ENCODE measurements at regions not wholly inside any gene's neighbourhood (a gene's known extent, or its start where the extent isn't known, plus 50 kb on each side); places are given as distances from the start of the nearest gene placed in this dataset.
A peak's percentile ranks its signal among the peaks of the same experiment; 100 is the strongest.
"Not testable (repeated sequence)": the region's sequence is repeated elsewhere in the genome, so short reads cannot be mapped to it uniquely, and the experiment has no call there.

DNA sequence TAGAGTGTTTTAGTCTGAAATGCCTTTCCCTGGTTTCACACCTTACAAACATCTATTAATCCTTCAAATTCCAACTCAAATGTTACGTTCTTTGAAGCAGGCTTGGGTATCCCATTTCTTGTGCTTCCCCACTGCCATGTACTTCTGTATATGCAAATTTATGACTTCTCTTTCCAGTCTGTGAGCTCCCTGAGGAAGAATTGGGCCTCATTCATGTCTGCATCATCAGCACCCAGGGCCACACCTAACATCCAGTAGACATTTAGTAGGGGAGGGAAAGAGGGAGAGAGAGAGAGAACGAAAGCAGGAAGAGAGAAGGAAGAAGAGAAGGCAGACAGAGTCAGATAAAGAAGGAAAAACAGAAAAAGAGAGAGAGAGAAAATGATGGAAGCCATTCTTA, 53.3 kb upstream of the KY start:
- no peak for DNase-seq

GRCh38 chr3:134704556-134704955, 53.7 kb upstream of the KY start:
- DNase-seq = peak; percentile 4

DNA sequence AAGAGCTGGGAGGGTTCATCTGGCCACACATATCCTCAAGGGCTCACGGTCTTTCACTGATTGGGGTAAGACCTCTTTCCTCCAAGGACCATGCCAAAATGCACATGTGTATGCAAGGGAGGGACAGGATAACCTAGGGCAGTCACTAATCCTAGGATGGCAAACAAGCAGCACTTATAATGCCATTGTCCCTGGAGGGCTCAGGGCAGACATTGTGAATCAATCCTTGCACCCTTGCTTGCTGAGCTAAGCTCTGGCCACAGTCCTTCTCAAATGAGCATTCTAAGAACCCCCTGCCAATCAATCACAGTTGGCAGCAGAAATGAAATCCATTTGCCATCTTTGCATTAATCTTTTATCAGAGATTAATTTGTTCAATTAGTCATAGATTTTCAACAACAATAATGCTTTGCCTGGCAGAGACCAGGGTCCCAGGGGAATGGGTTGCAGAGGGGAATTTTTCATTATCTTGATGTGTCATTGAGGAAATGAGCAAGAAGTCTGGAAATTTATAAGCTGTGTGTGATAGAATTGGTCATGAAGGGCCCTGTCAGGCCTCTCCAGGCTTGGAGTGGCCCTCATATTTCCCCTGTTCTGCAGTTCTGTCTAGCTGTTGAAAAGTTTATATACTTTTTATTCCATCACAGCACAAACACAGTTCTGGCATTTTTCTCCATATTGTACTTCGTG, 57.2 kb upstream of the KY start:
- DNase-seq = no peak

DNA sequence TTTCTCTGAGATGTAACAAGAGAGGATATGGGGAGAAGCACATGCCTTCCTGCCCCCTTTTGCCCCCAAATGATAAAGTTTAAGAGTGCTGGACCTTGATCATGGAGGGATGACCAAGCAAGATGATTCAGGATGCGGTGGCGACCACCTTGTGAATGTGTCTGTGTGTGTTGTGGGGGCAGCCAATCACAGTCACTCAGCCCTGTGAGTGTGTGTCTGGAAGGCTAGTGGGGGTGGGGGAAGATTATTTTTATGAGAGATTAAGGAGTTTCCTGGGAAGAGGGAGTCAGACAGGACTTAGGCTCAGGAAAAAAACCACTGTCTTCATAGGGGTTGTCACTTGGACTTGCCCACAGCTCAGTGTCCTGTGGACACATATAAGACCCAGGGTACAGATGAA, 57.8 kb upstream of the KY start:
- no peak for DNase-seq

GRCh38 chr3:134709076-134709475, 58.3 kb upstream of the KY start:
- no peak for DNase-seq

GRCh38 chr3:134709561-134710312, 58.9 kb upstream of the KY start:
- DNase-seq = no peak

DNA sequence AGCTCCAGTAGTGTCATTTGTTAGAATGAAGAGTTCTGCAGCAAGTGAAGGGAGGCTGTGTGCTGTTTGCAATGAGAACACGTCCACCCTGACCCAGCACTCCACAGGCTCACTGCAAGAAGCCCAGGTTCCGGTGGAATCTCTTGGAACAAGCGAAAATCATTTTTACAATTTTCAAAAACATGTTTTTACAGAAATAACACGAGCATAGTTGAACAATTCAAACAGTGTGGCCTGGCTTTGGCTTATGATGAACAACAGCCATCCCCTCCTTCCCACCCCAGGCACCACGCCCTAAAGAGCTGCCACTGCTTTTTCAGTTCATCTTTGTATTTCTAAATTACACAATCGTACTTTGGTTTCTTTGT, 59.5 kb upstream of the KY start:
- no peak for DNase-seq

GRCh38 chr3:134711284-134711683, 60.5 kb upstream of the KY start:
- no peak for DNase-seq

GRCh38 chr3:134713671-134714070, 62.8 kb upstream of the KY start:
- DNase-seq = no peak

- DNase-seq = no peak
Observed at GRCh38 chr3:134718726-134719125, 67.9 kb upstream of the KY start.

DNA sequence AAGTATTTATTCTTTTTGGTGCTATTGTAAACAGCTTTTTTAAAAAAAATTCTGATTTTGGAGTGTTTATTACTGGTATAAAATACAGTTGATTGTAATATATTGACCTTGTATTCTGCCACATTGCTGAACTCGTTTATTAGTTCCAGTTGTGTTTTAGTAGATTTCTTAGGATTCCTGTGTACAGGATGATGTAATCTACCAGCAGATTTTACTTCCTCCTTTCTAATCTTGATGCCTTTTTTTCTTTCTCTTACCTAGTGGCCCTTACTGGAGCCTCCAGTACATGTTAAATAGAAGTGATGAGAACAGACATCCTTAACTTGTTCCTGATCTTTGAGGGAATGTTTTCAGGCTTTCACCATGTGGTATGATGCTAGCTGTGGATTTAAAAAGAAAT, 70.4 kb upstream of the KY start:
- no peak for DNase-seq

DNA sequence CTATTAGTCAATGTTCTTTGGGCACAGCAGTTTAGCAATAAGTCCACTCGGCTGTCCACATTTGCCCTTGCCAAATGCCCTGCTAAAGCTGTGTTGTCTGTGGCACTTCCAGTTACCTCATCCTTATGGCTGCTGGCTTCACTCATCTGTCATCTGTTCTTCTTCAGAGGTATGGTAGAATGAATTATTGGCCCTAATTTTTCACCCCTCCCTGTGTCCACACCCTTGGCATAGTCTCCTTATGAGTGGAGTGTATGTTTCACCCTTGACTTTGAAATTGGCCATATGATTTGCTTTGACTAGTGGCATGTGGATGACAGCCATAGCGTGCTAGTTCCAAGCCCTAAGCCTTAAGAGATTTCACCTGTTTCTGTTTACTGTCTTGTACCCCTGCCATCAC, 72.1 kb upstream of the EPHB1 start:
- DNase-seq = no peak

DNA sequence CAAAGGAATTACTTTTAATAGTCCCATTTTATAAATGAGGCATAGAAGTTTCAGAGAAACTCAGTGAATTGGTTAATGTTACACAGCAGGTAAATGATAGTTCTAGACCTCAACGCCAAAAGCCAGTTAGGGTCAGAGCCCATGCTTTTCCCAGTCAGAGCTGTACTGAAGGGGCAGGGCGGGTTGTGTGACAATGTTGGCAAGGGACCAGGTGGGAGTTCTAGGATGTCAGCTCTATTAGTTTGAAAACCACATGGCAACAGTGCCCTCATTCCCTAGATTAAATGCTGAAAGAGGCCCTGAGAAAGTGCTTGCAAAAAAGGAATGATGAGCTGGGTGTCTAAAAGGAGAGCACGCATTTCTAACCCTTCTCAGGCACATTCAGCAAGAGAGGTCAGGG, 65.4 kb upstream of the EPHB1 start:
- no peak for DNase-seq

DNA sequence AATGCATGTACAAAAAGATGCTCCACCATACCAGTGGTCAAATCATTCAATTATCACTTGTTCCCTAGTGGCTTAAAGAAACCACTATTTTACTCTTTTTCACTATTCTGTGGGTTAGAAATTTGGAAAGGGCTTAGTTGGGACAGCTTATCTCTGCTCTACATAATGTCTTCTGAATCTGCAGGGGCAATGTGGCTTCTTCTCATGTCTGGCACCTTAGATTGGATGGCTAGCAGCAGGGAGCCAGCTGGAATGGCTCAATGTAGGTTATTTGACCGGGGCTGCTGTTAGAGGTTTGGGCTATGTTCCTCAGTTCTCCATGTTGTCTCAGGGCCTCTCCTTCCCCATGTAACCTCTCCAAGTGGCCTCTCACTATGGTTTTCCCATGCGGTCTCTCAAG, 57.5 kb upstream of the EPHB1 start:
- no peak for DNase-seq

- DNase-seq = not testable (repeated sequence)
Observed at GRCh38 chr3:134740077-134740476, 55.0 kb upstream of the EPHB1 start.

GRCh38 chr3:134742202-134742601, 52.9 kb upstream of the EPHB1 start:
- DNase-seq = no peak

- no peak for DNase-seq
Observed at GRCh38 chr3:134743006-134743405, 52.1 kb upstream of the EPHB1 start.

All from NCI-H748 treated with DMSO at 0.1 percent for 48 hours (cell line).